GM23338 (cell line): ENCODE measurements at regions not wholly inside any gene's neighbourhood (a gene's known extent, or its start where the extent isn't known, plus 50 kb on each side); places are given as distances from the start of the nearest gene placed in this dataset.

Experiments used
- ATAC-seq: fragments of 200-7000 bp; cut with Tn5 transposase; 3 replicates; pipeline ENCODE4 v1.9.1; 2020
- DNase-seq: peaks from one replicate; pipeline ENCODE4 v3.0.0-alpha.2; 2015; ENCODE audit warnings: low spot score
- H2AFZ ChIP-seq: fragments of 200-600 bp; sonication (generic); 2 replicates; pipeline ENCODE4 v1.8.0; 2016; ENCODE audit warnings: antibody characterized with exemption, mild to moderate bottlenecking, moderate library complexity
- H3F3A ChIP-seq: fragments of 200-600 bp; sonication (generic); replicated peaks from 2 replicates; pipeline ENCODE4 v1.8.0; 2017; ENCODE audit warnings: antibody characterized with exemption, mixed run types, low read depth
- H3K27ac ChIP-seq: fragments of 200-600 bp; sonication (generic); 2 replicates; pipeline ENCODE4 v1.6.1; 2016; ENCODE audit warnings: low read depth
- H3K27me3 ChIP-seq: fragments of 200-600 bp; sonication (generic); 2 replicates; pipeline ENCODE4 v1.8.0; 2016; ENCODE audit warnings: mild to moderate bottlenecking, mixed run types, moderate library complexity; ENCODE audit not compliant: insufficient read depth
- H3K36me3 ChIP-seq: fragments of 200-600 bp; sonication (generic); 2 replicates; pipeline ENCODE4 v1.8.0; 2016; ENCODE audit warnings: mild to moderate bottlenecking; ENCODE audit not compliant: insufficient read depth
- H3K4me1 ChIP-seq: fragments of 200-600 bp; sonication (generic); 2 replicates; pipeline ENCODE4 v1.8.0; 2016; ENCODE audit warnings: mild to moderate bottlenecking, moderate library complexity; ENCODE audit not compliant: insufficient read depth
- H3K4me2 ChIP-seq: fragments of 200-600 bp; sonication (generic); 2 replicates; pipeline ENCODE4 v1.7.1; 2017; ENCODE audit warnings: mixed run types
- H3K4me3 ChIP-seq: fragments of 200-600 bp; sonication (generic); 2 replicates; pipeline ENCODE4 v1.6.1; 2016; ENCODE audit warnings: mixed run types
- H3K79me2 ChIP-seq: fragments of 200-600 bp; sonication (generic); replicated peaks from 2 replicates; pipeline ENCODE4 v1.8.0; 2017; ENCODE audit warnings: mild to moderate bottlenecking; ENCODE audit not compliant: insufficient read depth
- H3K9me2 ChIP-seq: fragments of 200-600 bp; sonication (generic); 2 replicates; pipeline ENCODE4 v1.8.0; 2017; ENCODE audit not compliant: insufficient read depth
- H4K20me1 ChIP-seq: fragments of 200-600 bp; sonication (generic); replicated peaks from 2 replicates; pipeline ENCODE4 v1.8.0; 2017; ENCODE audit warnings: mild to moderate bottlenecking; ENCODE audit not compliant: insufficient read depth
- H3K27ac Mint-ChIP-seq: 2 replicates; pipeline ENCODE4 v1.8.0; 2020; ENCODE audit warnings: inconsistent platforms, mild to moderate bottlenecking, moderate library complexity, mixed read lengths
- H3K27me3 Mint-ChIP-seq: 3 replicates; pipeline ENCODE4 v1.8.0; 2022; ENCODE audit warnings: low read depth, mild to moderate bottlenecking, moderate library complexity, mixed read lengths, inconsistent platforms; ENCODE audit not compliant: insufficient read depth, poor library complexity
- H3K36me3 Mint-ChIP-seq: 3 replicates; pipeline ENCODE4 v1.8.0; 2021; ENCODE audit warnings: low read depth, mild to moderate bottlenecking, inconsistent platforms, moderate library complexity, mixed read lengths
- H3K4me1 Mint-ChIP-seq: 3 replicates; pipeline ENCODE4 v1.8.0; 2020; ENCODE audit warnings: mild to moderate bottlenecking, inconsistent platforms, mixed read lengths
- H3K4me3 Mint-ChIP-seq: 3 replicates; pipeline ENCODE4 v1.8.0; 2021; ENCODE audit warnings: moderate library complexity, mild to moderate bottlenecking, inconsistent platforms, mixed read lengths
- H3K9me3 Mint-ChIP-seq: 3 replicates; pipeline ENCODE4 v1.8.0; 2020; ENCODE audit warnings: moderate library complexity, mild to moderate bottlenecking, inconsistent platforms, mixed read lengths
- CREB1 ChIP-seq: fragments of 250-450 bp; sonication (Bioruptor Pico); IDR thresholded peaks from 2 replicates; pipeline ENCODE4 v1.5.0; 2020; ENCODE audit warnings: low read depth, mild to moderate bottlenecking, moderate library complexity
- EZH2 ChIP-seq: fragments of 200-600 bp; sonication (generic); IDR thresholded peaks from one replicate; pipeline ENCODE4 v1.8.0; 2017; ENCODE audit warnings: antibody characterized with exemption, mild to moderate bottlenecking, low read depth; ENCODE audit not compliant: unreplicated experiment
- JUNB ChIP-seq: IDR thresholded peaks from one replicate; pipeline ENCODE4 v1.6.1; 2016; ENCODE audit warnings: antibody characterized with exemption; ENCODE audit not compliant: unreplicated experiment
- ZNF114 ChIP-seq: fragments of 250-450 bp; sonication (Bioruptor Pico); IDR thresholded peaks from 2 replicates; pipeline ENCODE4 v1.5.0; 2020; ENCODE audit warnings: mild to moderate bottlenecking, moderate library complexity
- ZNF462 ChIP-seq: fragments of 250-450 bp; sonication (Bioruptor Pico); IDR thresholded peaks from 2 replicates; pipeline ENCODE4 v1.5.0; 2020; ENCODE audit warnings: mild to moderate bottlenecking, moderate library complexity

GRCh38 chr2:16192416-16193216 lies 252.3 kb downstream of the MYCN start (continued):
- no peak for TF ChIP-seq ZNF462 (CRISPR knock-in tag)
- TF ChIP-seq ZNF114 (CRISPR knock-in tag), result no peak
- no peak for TF ChIP-seq JUNB

- Mint-ChIP-seq H3K4me3 (no peak overlapping the region), H3K9me3 (no peaks in the 10 kb centered on the region; the same call in 2 of the 3 replicates)
- H3K4me3 ChIP-seq, result no peak overlapping the region
- TF ChIP-seq EZH2, result no peak
- no peak for TF ChIP-seq ZNF114 (CRISPR knock-in tag)
- TF ChIP-seq CREB1 (CRISPR knock-in tag), result no peak
- no peak for TF ChIP-seq ZNF462 (CRISPR knock-in tag)
These were observed 251.3 kb downstream of the MYCN start for GRCh38 chr2:16191431-16192200.

More at GRCh38 chr2:16191431-16192200, 251.3 kb downstream of the MYCN start:
- no peaks in the 10 kb centered on the region for H3K36me3 Mint-ChIP-seq
- no peak overlapping the region for H3K27ac Mint-ChIP-seq
- DNase-seq, result no peak
- Histone ChIP-seq H3K79me2 (no peaks in the 10 kb centered on the region), H3K4me1 (peaks cover 5% of the 10 kb centered on the region; the same call in 1 of the 2 replicates), H3K9me2 (no peaks in the 10 kb centered on the region), H3K27ac (no peak overlapping the region), H3F3A (no peaks in the 10 kb centered on the region), H2AFZ (no peak overlapping the region), H3K4me2 (no peak overlapping the region), H4K20me1 (no peaks in the 10 kb centered on the region), H3K27me3 (no peaks in the 10 kb centered on the region), H3K36me3 (0 out of 2 replicates have a peak, but pooled peaks cover 5% of the 10 kb centered on the region)
- peaks cover 10% of the 10 kb centered on the region for H3K4me1 Mint-ChIP-seq
- H3K27me3 Mint-ChIP-seq, result peaks cover 7% of the 10 kb centered on the region
- no peak for ATAC-seq
